ENCODE measurements at regions not wholly inside any gene's neighbourhood (a gene's known extent, or its start where the extent isn't known, plus 50 kb on each side); places are given as distances from the start of the nearest gene placed in this dataset.
"Not testable (repeated sequence)": the region's sequence is repeated elsewhere in the genome, so short reads cannot be mapped to it uniquely, and the experiment has no call there.

DNA sequence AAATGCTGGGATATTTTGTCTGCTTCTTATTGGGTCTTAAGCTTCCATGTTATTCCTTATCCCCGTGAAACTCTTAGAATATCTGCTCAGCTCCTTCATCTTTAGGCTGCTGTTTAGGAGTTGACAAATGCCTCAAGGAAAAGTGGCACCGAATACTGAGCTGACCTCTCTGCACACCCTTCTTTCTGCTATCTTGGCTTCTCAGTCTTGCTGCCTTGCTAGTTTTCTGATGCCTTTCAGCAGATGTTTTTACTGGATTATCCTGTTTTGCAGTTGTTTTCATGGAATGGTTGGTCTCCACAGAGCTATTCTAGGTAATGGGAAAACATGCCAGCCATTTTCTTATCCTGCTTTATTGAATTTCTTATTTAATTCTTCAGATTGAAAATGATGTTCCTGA lies 86.3 kb downstream of the GYPE start:
- no peak overlapping the region for H3K4me3 ChIP-seq (ENCODE audit: low read depth, low read length, poor library complexity, severe bottlenecking)
- H3K27ac ChIP-seq (ENCODE audit: low read depth, low read length, poor library complexity, severe bottlenecking) = no peak overlapping the region
- TF ChIP-seq, protein P1, sequence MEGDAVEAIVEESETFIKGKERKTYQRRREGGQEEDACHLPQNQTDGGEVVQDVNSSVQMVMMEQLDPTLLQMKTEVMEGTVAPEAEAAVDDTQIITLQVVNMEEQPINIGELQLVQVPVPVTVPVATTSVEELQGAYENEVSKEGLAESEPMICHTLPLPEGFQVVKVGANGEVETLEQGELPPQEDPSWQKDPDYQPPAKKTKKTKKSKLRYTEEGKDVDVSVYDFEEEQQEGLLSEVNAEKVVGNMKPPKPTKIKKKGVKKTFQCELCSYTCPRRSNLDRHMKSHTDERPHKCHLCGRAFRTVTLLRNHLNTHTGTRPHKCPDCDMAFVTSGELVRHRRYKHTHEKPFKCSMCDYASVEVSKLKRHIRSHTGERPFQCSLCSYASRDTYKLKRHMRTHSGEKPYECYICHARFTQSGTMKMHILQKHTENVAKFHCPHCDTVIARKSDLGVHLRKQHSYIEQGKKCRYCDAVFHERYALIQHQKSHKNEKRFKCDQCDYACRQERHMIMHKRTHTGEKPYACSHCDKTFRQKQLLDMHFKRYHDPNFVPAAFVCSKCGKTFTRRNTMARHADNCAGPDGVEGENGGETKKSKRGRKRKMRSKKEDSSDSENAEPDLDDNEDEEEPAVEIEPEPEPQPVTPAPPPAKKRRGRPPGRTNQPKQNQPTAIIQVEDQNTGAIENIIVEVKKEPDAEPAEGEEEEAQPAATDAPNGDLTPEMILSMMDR (conservative IDR thresholded peaks at IDR 0.05; ENCODE audit: low read depth, low read length) = no peak
- DNase-seq (ENCODE audit: low spot score) = no peak
- ChIA-PET POLR2A (ENCODE audit: low non-redundant PET) (no interaction called here), CTCF (no interaction called here)
- no peaks in the 10 kb centered on the region for H3K9me3 ChIP-seq (ENCODE audit: low read depth, low read length, poor library complexity, severe bottlenecking)
- intact Hi-C loops (cut with micrococcal nuclease; ENCODE audit: unreplicated experiment) = no loop called here
- H3K4me1 ChIP-seq (ENCODE audit: insufficient read depth, low read length, poor library complexity, severe bottlenecking) = no peaks in the 10 kb centered on the region
- no peaks in the 10 kb centered on the region for H3K36me3 ChIP-seq (ENCODE audit: insufficient read depth, low read length, poor library complexity, severe bottlenecking)
- no peaks in the 10 kb centered on the region for H3K27me3 ChIP-seq (replicated peaks; ENCODE audit: insufficient read depth, low read depth, low read length, poor library complexity)
- no TSS peak for BruUV-seq (replicated peaks)

DNA sequence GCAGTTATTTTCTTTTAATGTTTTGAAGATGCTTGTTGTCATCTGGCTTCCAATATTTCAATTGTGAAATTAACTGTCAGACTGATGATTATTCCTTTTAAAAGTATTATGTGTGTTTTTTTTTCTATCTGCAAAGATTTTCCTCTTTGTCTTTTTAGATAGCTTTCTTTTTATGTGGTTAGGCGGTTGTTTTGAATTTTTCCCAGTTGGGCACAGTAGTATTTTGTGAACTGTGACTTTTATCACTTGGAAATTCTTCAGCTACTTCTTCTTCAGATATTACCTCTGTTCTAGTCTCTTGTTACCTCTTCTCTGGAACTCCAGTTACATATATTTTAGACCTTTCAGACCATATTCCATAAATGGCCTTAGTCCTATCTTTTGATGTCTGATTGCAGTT lies 87.5 kb downstream of the GYPE start:
- BruUV-seq (replicated peaks); DNase-seq (ENCODE audit: low spot score); CTCF ChIA-PET; POLR2A ChIA-PET (ENCODE audit: low non-redundant PET); H3K4me1 ChIP-seq (ENCODE audit: insufficient read depth, low read length, poor library complexity, severe bottlenecking); H3K27me3 ChIP-seq (replicated peaks; ENCODE audit: insufficient read depth, low read depth, low read length, poor library complexity); H3K36me3 ChIP-seq (ENCODE audit: insufficient read depth, low read length, poor library complexity, severe bottlenecking); intact Hi-C loops (cut with micrococcal nuclease; ENCODE audit: unreplicated experiment); H3K4me3 ChIP-seq (ENCODE audit: low read depth, low read length, poor library complexity, severe bottlenecking); H3K9me3 ChIP-seq (ENCODE audit: low read depth, low read length, poor library complexity, severe bottlenecking); H3K27ac ChIP-seq (ENCODE audit: low read depth, low read length, poor library complexity, severe bottlenecking): not testable (repeated sequence)

DNA sequence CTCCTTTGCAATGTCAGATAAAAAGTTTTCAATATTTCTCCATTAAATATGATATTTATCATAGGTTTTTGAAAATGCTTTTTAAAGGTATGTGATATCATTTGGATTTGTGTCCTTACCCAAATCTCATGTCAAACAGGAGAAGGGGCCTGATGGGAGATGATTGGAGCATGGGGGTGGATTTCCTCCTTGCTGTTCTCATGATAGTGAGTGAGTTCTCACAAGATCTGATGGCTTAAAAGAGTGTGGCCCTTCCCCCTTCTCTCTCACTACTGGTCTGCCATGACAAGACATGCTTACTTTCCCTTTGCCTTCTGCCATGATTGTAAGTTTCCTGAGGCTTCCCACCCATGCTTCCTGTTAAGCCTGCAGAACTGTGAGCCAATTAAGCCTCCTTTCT lies 90.0 kb downstream of the GYPE start:
- H3K27ac ChIP-seq (ENCODE audit: low read depth, low read length, poor library complexity, severe bottlenecking); BruUV-seq (replicated peaks); H3K4me1 ChIP-seq (ENCODE audit: insufficient read depth, low read length, poor library complexity, severe bottlenecking); POLR2A ChIA-PET (ENCODE audit: low non-redundant PET); intact Hi-C loops (cut with micrococcal nuclease; ENCODE audit: unreplicated experiment); H3K27me3 ChIP-seq (replicated peaks; ENCODE audit: insufficient read depth, low read depth, low read length, poor library complexity); DNase-seq (ENCODE audit: low spot score); H3K9me3 ChIP-seq (ENCODE audit: low read depth, low read length, poor library complexity, severe bottlenecking); H3K4me3 ChIP-seq (ENCODE audit: low read depth, low read length, poor library complexity, severe bottlenecking); CTCF ChIA-PET; H3K36me3 ChIP-seq (ENCODE audit: insufficient read depth, low read length, poor library complexity, severe bottlenecking): not testable (repeated sequence)

DNA sequence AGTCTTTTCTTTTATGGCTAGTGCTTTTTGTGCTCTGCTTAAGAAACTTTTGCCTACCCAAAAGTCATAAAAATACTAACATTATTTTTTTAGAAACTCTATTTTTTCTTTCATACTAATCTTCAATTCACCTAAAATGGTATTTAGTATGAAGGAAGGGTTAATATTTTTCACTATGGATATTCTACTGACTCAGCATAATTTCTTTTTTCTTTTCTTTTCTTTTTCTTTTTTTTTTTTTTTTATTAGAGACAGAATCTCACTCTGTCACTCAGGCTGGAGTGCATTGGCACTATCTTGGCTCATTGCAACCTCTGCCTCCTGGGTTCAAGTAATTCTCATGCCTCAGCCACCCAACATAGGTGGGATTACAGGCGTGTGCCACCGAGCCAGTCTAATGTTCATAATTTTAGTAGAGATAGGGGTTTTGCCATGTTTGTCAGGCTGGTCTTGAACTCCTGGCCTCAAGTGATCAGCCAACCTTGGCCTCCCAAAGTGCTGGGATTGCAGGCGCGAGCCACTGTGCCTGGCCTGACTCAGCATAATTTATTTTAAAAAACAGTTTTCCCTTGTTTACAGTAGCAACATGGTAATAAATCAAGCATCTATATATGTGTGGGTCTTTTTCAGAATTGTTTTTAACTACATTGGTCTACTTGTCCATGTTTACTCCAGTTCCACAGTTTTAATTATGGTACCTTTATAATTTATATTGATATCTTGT lies 91.8 kb downstream of the GYPE start:
- H3K27ac ChIP-seq (ENCODE audit: low read depth, low read length, poor library complexity, severe bottlenecking); intact Hi-C loops (cut with micrococcal nuclease; ENCODE audit: unreplicated experiment); H3K36me3 ChIP-seq (ENCODE audit: insufficient read depth, low read length, poor library complexity, severe bottlenecking); H3K27me3 ChIP-seq (replicated peaks; ENCODE audit: insufficient read depth, low read depth, low read length, poor library complexity); H3K4me1 ChIP-seq (ENCODE audit: insufficient read depth, low read length, poor library complexity, severe bottlenecking); BruUV-seq (replicated peaks); POLR2A ChIA-PET (ENCODE audit: low non-redundant PET); H3K4me3 ChIP-seq (ENCODE audit: low read depth, low read length, poor library complexity, severe bottlenecking); CTCF ChIA-PET; H3K9me3 ChIP-seq (ENCODE audit: low read depth, low read length, poor library complexity, severe bottlenecking); DNase-seq (ENCODE audit: low spot score): not testable (repeated sequence)

DNA sequence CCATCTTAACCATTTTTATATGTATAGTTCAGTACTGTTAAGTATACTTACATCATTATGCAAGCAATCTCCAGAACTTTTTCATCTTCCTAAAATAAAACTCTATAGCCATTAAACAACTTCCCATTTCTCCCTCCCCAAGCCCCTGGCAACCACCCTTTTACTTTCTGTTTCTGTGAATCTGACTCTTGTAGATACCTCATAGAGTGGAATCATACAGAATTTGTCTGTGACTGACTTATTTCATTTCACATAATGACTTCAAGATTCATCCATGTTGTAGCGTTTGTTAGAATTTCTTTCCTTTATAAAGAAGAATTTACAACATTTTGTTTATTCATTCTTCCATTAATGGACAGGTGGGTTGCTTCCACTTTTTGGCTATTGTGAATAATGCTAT lies 91.2 kb upstream of the FREM3 start:
- intact Hi-C loops (cut with micrococcal nuclease; ENCODE audit: unreplicated experiment); DNase-seq (ENCODE audit: low spot score); CTCF ChIA-PET; H3K27me3 ChIP-seq (replicated peaks; ENCODE audit: insufficient read depth, low read depth, low read length, poor library complexity); POLR2A ChIA-PET (ENCODE audit: low non-redundant PET); H3K9me3 ChIP-seq (ENCODE audit: low read depth, low read length, poor library complexity, severe bottlenecking); BruUV-seq (replicated peaks); H3K27ac ChIP-seq (ENCODE audit: low read depth, low read length, poor library complexity, severe bottlenecking); H3K4me3 ChIP-seq (ENCODE audit: low read depth, low read length, poor library complexity, severe bottlenecking); H3K4me1 ChIP-seq (ENCODE audit: insufficient read depth, low read length, poor library complexity, severe bottlenecking); H3K36me3 ChIP-seq (ENCODE audit: insufficient read depth, low read length, poor library complexity, severe bottlenecking): not testable (repeated sequence)

DNA sequence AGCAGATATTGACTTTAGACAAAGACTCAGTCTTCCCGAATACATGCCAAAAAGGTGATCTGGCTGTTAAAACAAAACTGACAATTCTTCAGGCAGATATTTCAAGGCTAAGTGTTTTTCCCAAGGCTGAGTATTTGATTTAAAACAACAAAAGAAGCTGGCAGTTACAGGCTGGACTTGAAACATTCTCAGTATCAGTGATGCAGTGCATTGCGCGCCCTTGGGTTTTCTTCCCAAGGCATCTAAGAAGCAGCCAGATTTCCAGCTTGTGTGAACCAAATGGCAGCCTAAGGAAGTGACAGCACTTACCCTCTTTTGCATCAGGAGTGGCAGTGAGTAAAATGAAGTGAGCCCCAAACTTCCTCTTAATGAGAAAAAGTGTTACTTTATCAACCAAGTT lies 90.0 kb upstream of the FREM3 start:
- intact Hi-C loops (cut with micrococcal nuclease; ENCODE audit: unreplicated experiment); H3K4me1 ChIP-seq (ENCODE audit: insufficient read depth, low read length, poor library complexity, severe bottlenecking); H3K9me3 ChIP-seq (ENCODE audit: low read depth, low read length, poor library complexity, severe bottlenecking); CTCF ChIA-PET; H3K27ac ChIP-seq (ENCODE audit: low read depth, low read length, poor library complexity, severe bottlenecking); POLR2A ChIA-PET (ENCODE audit: low non-redundant PET); DNase-seq (ENCODE audit: low spot score); H3K36me3 ChIP-seq (ENCODE audit: insufficient read depth, low read length, poor library complexity, severe bottlenecking); H3K27me3 ChIP-seq (replicated peaks; ENCODE audit: insufficient read depth, low read depth, low read length, poor library complexity); BruUV-seq (replicated peaks); H3K4me3 ChIP-seq (ENCODE audit: low read depth, low read length, poor library complexity, severe bottlenecking): not testable (repeated sequence)

DNA sequence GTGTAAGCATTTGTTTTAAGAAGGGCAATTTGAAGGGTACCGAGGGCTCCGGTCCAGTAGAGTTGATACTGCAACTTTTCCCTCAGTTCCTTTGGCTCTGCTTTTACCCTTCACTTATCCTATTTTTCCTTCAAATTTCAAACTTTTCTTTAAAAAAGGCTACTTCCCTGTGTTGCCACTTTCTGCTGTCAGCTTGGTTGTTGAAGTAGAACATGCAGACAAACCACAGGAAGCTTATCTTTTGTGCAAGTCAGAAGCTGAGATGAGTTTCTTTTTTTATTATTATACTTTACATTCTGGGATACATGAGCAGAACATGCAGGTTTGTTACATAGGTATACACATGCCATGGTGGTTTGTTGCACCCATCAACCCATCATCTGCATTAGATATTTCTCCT lies 89.1 kb upstream of the FREM3 start:
- POLR2A ChIA-PET (ENCODE audit: low non-redundant PET); BruUV-seq (replicated peaks); H3K27ac ChIP-seq (ENCODE audit: low read depth, low read length, poor library complexity, severe bottlenecking); H3K36me3 ChIP-seq (ENCODE audit: insufficient read depth, low read length, poor library complexity, severe bottlenecking); H3K4me3 ChIP-seq (ENCODE audit: low read depth, low read length, poor library complexity, severe bottlenecking); H3K9me3 ChIP-seq (ENCODE audit: low read depth, low read length, poor library complexity, severe bottlenecking); intact Hi-C loops (cut with micrococcal nuclease; ENCODE audit: unreplicated experiment); H3K4me1 ChIP-seq (ENCODE audit: insufficient read depth, low read length, poor library complexity, severe bottlenecking); CTCF ChIA-PET; H3K27me3 ChIP-seq (replicated peaks; ENCODE audit: insufficient read depth, low read depth, low read length, poor library complexity); DNase-seq (ENCODE audit: low spot score): not testable (repeated sequence)

Measured in A673 (cell line).